Renal cortex interstitium (tissue), 11 donors: ENCODE measurements at regions not wholly inside any gene's neighbourhood (a gene's known extent, or its start where the extent isn't known, plus 50 kb on each side); places are given as distances from the start of the nearest gene placed in this dataset.

Experiments used
- DNase-seq, 11 donors: peaks; one replicate each; pipeline ENCODE4 v3.0.0-alpha.2; 2013; ENCODE audit warnings: low read depth in 9 of 11, low spot score in 4 of 11; ENCODE audit errors: extremely low read depth in 1 of 11

DNA sequence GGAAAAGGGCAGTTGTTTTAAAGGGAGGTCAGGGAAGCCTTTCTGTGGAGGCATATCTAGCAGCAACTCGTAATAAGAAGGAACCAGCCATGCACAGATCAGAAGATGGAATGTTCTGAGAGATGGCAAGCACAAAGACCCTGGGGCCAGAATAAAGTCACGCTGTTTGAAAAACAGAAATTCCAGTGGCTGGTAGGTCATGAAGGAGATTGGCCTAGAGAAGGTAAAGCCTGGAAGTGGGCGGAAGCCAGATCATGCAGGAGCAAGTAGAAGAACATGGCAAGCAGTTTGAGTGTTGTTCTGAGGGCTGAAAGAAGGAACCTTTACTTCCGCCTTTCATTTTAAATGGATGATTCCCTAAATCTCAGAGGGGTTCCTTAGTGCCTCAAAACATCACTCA lies 208.1 kb upstream of the PPP2R3A start:
- DNase-seq: no peak

- DNase-seq: no peak
Measured at GRCh38 chr3:135758961-135759360, 206.6 kb upstream of the PPP2R3A start.

DNA sequence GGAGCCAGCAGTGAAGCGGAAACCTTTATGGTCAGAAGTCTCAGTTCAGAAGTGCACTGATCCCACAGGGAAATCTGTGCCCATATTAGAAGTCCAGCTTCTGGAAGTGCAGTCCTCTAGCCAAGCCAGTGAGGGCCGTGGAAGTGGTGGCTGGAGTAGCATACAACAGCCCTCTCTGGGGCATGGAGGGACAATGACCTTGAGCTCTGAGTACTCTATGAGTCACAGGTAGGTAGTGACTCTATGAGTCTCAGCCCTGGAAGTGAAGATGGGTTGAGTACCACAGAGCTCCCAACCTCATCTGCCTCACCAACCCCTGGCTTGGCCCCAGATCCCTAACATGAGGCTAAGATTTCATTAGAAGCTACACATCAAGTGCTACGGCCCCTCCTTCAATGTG lies 205.9 kb upstream of the PPP2R3A start:
- DNase-seq: no peak

- DNase-seq: no peak
Measured at GRCh38 chr3:135760581-135760980, 204.9 kb upstream of the PPP2R3A start.

GRCh38 chr3:135762188-135762856 lies 203.2 kb upstream of the PPP2R3A start:
- DNase-seq: no peak

DNA sequence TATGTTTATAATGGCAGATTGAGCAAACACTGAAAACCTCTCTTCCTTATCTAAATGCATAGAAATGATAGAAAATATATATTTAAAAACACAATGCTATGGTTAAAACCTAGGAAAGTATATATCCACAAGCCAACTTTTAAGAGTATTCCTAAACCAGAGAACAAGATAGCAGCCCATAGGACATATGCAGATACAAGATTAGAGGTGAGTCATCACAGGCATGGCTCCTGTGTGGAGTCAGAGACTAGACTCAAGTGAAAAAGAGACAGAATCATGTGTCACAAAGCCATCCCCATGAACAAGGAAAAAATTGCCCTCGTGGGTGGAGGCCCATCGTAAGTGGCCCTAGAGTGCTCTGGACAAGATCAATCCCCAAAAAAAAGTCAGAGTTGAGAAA lies 199.4 kb upstream of the PPP2R3A start:
- DNase-seq: no peak

DNA sequence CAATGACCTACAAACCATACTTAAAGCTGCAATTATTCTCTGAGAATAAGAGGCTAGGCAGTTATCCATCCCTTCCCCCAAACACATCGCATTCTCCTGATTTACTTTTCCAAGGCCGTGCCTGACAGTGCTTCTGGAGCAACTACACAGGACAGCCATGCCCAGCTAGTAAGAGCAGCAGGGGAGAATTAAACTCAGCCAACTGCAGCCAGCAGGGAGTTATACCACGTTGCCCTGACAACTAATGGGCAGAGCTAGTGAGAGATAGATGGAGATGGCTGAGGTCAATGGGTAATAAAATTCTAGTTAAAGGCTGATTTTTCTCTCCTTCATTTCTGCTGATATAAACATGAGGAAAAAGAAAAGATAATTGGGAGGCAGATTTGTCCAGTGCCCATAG lies 193.8 kb upstream of the PPP2R3A start:
- no peak for DNase-seq

GRCh38 chr3:135779024-135779423 lies 186.5 kb upstream of the PPP2R3A start:
- no peak for DNase-seq

DNA sequence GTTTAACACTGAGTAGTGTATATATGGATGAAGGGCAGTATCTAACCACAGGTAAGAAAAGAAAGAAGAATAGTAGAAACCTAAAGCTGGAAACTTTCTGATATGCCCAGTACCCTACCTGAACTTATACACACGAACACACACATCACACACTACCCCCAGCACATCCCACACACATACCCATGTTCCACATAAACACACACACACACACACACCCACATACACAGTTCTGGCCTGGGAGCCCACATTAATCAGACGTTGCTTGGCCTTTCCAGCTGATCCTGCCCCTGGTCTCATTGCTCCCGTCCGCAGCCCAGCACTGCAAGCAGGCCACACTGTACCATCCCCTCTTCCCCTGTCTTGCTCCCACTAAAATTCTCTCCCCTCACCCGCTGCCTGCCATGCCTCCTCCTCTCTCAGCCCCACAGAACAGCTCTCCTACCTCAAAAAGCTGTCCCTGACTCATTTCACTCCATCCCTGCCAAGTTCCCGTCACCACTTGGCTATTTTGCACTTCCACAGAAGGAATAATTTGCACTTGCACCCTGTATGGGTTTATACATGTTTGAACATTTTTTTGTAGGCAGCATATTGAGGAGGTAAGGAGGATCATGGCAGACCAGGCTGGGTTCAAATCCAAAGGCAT lies 185.8 kb upstream of the PPP2R3A start:
- no peak for DNase-seq

DNA sequence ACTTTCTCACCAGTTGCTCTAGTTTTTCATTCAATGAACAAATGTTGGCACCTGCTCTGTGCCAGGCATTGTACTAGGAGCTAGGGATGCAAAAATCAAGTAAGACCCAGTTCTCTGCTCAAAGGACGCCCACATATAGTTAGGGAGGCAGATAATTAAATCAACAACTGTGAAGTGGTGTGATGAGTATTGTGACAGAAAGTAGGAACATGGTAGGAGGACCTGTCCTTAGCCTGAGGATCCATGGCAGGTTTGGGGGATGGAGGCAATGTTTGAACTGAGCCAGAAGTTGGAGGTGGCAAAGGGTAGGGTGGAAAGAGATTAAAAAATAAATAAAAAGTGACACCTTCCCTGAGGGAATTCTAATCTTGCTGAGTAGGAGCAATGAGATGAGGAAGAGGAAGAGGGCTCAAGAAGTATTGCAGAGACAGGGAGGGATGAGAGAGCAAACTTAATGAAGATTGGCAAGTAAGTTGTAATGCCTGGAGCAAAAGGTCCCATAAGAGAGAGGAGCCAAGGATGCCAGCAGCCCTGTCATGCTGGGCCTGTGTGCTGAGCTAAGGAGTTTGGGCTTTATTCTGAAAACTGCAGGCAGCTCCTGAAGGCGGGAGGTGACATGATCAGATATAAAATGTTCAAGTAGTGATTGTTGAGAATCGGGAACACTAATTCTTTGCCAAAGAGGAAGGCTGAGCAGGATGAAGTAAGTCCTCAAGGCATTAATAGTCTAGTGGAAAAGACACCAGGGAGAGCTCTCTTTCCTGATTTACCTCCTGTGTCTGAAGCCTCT lies 184.3 kb upstream of the PPP2R3A start:
- DNase-seq: no peak

GRCh38 chr3:135784557-135784956 lies 181.0 kb upstream of the PPP2R3A start:
- DNase-seq: no peak

GRCh38 chr3:135788146-135788545 lies 177.4 kb upstream of the PPP2R3A start:
- DNase-seq: no peak

- DNase-seq: no peak
Measured at GRCh38 chr3:135788978-135789377, 176.6 kb upstream of the PPP2R3A start.

DNA sequence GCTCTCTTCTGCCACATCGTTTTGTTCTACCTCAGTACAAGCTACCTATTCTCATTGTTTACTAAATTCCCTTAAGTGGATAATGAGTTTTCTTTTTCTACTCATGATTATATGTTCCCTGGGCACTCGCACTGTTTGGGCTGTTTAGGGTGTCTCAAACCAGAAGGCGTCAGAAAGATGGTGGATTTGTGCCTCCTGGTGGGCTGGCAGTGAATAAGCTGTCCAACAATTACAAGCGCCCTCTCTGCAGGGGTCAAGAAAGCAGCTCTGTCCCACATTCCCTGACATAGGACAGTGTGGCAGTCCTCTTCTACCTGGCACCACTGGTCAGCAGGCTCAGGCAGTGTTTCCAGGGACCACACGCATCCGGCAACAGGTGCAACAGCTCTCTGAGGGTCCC lies 173.4 kb upstream of the PPP2R3A start:
- DNase-seq: no peak

DNA sequence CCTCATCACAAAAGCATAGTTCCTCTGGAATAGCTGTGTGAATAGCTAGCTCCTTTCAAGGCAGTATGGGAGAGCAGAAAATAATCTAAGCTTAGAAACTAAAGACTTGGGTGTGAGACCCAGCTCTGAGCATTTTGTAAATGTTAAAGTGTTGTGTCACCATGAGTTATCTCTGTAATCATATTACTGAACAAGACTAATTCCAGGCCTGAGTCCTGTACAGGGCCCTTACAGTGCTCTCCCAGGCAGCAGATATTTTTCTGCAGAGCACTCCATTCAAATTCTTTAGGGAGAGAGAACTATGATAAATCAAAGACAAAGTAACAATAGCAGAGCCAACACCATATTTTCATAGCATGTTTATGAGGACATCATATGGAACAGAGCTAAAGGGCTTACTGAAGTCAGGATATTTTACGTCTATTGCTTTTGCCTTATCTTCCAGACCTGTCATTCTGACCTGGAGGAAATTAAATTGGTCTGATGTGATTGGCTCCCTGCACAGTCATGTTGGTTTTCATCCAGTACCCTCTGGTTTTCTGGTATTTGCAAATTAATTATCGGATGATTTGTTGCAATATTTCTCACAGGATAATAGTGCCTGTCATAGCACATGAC lies 172.6 kb upstream of the PPP2R3A start:
- peak in 1 of 11 donors; percentile 18 for DNase-seq

GRCh38 chr3:135800071-135800549 lies 165.4 kb upstream of the PPP2R3A start:
- no peak for DNase-seq

GRCh38 chr3:135801018-135801417 lies 164.5 kb upstream of the PPP2R3A start:
- DNase-seq: no peak

DNA sequence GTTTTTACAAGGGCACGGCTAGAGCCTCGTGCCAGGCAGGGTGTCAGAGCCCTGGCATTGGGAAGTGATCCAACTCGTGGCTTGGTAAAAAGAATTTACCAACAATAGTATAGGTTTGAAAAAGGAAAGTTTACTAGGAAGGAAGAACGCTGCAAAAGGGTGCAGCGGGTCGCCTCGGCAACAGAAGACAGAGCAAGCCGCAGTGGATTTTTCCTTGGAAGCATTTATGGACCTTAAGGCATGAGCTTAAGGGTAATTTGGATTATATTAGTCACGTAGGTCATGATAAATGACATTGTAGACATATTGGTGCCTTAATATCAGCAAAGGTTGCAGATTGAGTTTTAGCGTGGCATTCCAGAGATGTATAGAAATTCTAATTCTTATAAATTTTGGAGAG lies 163.4 kb upstream of the PPP2R3A start:
- DNase-seq: no peak

- DNase-seq: no peak
Measured at GRCh38 chr3:135803028-135803692, 162.4 kb upstream of the PPP2R3A start.
